ENCODE measurements at regions not wholly inside any gene's neighbourhood (a gene's known extent, or its start where the extent isn't known, plus 50 kb on each side); places are given as distances from the start of the nearest gene placed in this dataset.

DNA sequence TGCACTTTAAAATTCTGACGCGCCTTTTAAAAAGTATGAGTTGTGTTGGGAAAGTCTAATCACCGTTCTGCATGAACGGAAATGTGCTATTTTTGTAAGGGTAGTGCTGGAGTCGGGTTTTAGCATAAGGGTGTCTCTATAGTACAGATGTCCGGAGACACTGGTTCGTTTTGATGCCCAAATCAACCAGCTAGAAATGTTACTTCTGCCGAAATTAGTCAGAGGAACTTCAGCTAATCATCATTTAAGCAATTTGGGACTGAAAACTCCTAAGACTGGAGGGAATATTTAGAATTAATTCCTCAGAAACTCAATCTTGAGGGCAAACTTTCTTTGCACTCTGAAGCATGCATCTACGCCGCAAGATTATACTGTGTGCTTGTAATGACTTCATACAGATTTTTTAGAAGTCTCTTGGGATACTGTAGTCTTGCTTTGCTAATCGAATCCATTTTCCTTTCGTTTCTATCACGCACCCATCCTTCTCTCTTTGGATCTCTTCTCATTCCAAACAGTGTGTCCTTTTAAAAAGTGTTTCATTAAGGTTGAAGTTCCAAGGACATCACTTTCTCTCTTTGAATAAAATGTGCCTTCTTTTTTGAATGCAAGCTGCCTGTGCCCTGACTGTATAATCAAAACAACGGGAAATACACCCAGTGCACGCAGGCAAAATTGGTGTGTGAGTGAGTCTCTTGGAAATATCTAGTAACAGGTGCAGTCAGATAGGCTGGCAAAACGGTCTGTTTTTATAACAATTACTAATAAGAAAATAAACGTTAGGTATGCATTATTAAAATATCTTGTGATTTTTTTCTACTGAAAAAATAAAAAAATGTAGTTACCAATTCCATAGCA, 270.9 kb upstream of the TCF4 start:
- TF ChIP-seq, protein P1, sequence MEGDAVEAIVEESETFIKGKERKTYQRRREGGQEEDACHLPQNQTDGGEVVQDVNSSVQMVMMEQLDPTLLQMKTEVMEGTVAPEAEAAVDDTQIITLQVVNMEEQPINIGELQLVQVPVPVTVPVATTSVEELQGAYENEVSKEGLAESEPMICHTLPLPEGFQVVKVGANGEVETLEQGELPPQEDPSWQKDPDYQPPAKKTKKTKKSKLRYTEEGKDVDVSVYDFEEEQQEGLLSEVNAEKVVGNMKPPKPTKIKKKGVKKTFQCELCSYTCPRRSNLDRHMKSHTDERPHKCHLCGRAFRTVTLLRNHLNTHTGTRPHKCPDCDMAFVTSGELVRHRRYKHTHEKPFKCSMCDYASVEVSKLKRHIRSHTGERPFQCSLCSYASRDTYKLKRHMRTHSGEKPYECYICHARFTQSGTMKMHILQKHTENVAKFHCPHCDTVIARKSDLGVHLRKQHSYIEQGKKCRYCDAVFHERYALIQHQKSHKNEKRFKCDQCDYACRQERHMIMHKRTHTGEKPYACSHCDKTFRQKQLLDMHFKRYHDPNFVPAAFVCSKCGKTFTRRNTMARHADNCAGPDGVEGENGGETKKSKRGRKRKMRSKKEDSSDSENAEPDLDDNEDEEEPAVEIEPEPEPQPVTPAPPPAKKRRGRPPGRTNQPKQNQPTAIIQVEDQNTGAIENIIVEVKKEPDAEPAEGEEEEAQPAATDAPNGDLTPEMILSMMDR (IDR thresholded peaks at IDR 0.05; ENCODE audit: low read depth, low read length, poor library complexity, severe bottlenecking): no peak
- no peak for TF ChIP-seq EZH2phosphoT487 (IDR thresholded peaks at IDR 0.05; ENCODE audit: borderline replicate concordance, low read length)
